ENCODE measurements at regions not wholly inside any gene's neighbourhood (a gene's known extent, or its start where the extent isn't known, plus 50 kb on each side); places are given as distances from the start of the nearest gene placed in this dataset.

GRCh38 chr9:134262035-134262434 lies 64.2 kb upstream of the RXRA start:
- DNase-seq (ENCODE audit: low spot score in 2 of 2) = no peak
- H3K9me3 ChIP-seq = no peaks in the 10 kb centered on the region
- intact Hi-C loops (cut with DNase I; ENCODE audit: low total_unique reads) = no loop called here
- H3K4me3 ChIP-seq = no peak overlapping the region
- TF ChIP-seq POLR2A (IDR thresholded peaks at IDR 0.05) (no peak), CTCF (IDR thresholded peaks at IDR 0.05) (no peak), POLR2AphosphoS5 (IDR thresholded peaks at IDR 0.05) (no peak)
- no peaks in the 10 kb centered on the region for H3K4me1 ChIP-seq
- peaks cover 0 to 14% of the 10 kb centered on the region in 2 donors for H3K27me3 ChIP-seq
- H3K36me3 ChIP-seq = no peaks in the 10 kb centered on the region
- no peak overlapping the region for H3K27ac ChIP-seq

- H3K36me3 ChIP-seq = no peaks in the 10 kb centered on the region
- DNase-seq (ENCODE audit: low spot score in 2 of 2) = no peak
- no peak overlapping the region for H3K27ac ChIP-seq
- intact Hi-C loops (cut with DNase I; ENCODE audit: low total_unique reads) = no loop called here
- H3K4me3 ChIP-seq = no peak overlapping the region
- H3K9me3 ChIP-seq = no peaks in the 10 kb centered on the region
- H3K4me1 ChIP-seq = no peaks in the 10 kb centered on the region
- TF ChIP-seq POLR2AphosphoS5 (IDR thresholded peaks at IDR 0.05) = no peak
- TF ChIP-seq CTCF (IDR thresholded peaks at IDR 0.05) = no peak
- no peak for TF ChIP-seq POLR2A (IDR thresholded peaks at IDR 0.05)
- peaks cover 0 to 14% of the 10 kb centered on the region in 2 donors for H3K27me3 ChIP-seq
Observed at GRCh38 chr9:134263596-134263995, 62.7 kb upstream of the RXRA start.

GRCh38 chr9:134264169-134264568 lies 62.1 kb upstream of the RXRA start:
- Histone ChIP-seq H3K27me3 (peaks cover 0 to 14% of the 10 kb centered on the region in 2 donors), H3K36me3 (no peaks in the 10 kb centered on the region)
- intact Hi-C loops (cut with DNase I; ENCODE audit: low total_unique reads) = no loop called here

GRCh38 chr9:134265078-134265477 lies 61.2 kb upstream of the RXRA start:
- Histone ChIP-seq H3K4me1 (no peaks in the 10 kb centered on the region), H3K36me3 (no peaks in the 10 kb centered on the region), H3K27ac (no peak overlapping the region), H3K27me3 (peaks cover 0 to 14% of the 10 kb centered on the region in 2 donors), H3K4me3 (no peak overlapping the region), H3K9me3 (no peaks in the 10 kb centered on the region)
- TF ChIP-seq POLR2A (IDR thresholded peaks at IDR 0.05) = no peak
- TF ChIP-seq CTCF (IDR thresholded peaks at IDR 0.05) = no peak
- no peak for TF ChIP-seq POLR2AphosphoS5 (IDR thresholded peaks at IDR 0.05)
- no peak for DNase-seq (ENCODE audit: low spot score in 2 of 2)
- intact Hi-C loops (cut with DNase I; ENCODE audit: low total_unique reads) = no loop called here

More at GRCh38 chr9:134264169-134264568, 62.1 kb upstream of the RXRA start:
- no peak for DNase-seq (ENCODE audit: low spot score in 2 of 2)
- H3K27ac ChIP-seq = no peak overlapping the region
- TF ChIP-seq CTCF (IDR thresholded peaks at IDR 0.05) (no peak), POLR2A (IDR thresholded peaks at IDR 0.05) (no peak), POLR2AphosphoS5 (IDR thresholded peaks at IDR 0.05) (no peak)
- no peak overlapping the region for H3K4me3 ChIP-seq
- no peaks in the 10 kb centered on the region for H3K4me1 ChIP-seq
- no peaks in the 10 kb centered on the region for H3K9me3 ChIP-seq

GRCh38 chr9:134266418-134266817 lies 59.8 kb upstream of the RXRA start:
- no peaks in the 10 kb centered on the region for H3K36me3 ChIP-seq
- H3K9me3 ChIP-seq = no peaks in the 10 kb centered on the region
- DNase-seq (ENCODE audit: low spot score in 2 of 2) = no peak
- intact Hi-C loops (cut with DNase I; ENCODE audit: low total_unique reads) = no loop called here
- no peaks in the 10 kb centered on the region for H3K4me1 ChIP-seq
- TF ChIP-seq CTCF (IDR thresholded peaks at IDR 0.05) (no peak), POLR2A (IDR thresholded peaks at IDR 0.05) (no peak), POLR2AphosphoS5 (IDR thresholded peaks at IDR 0.05) (no peak)
- H3K4me3 ChIP-seq = no peak overlapping the region
- H3K27ac ChIP-seq = no peak overlapping the region
- H3K27me3 ChIP-seq = peaks cover 0 to 14% of the 10 kb centered on the region in 2 donors
